Mucosa of descending colon (tissue), 3 donors: ENCODE measurements at regions not wholly inside any gene's neighbourhood (a gene's known extent, or its start where the extent isn't known, plus 50 kb on each side); places are given as distances from the start of the nearest gene placed in this dataset.

ENCODE experiments used
- ATAC-seq: fragments of 200-7000 bp; cut with Tn5 transposase; one replicate; pipeline ENCODE4 v1.9.1; 2020; ENCODE audit warnings: mild to moderate bottlenecking, moderate library complexity
- DNase-seq, 3 donors: peaks; one replicate each; pipeline ENCODE4 v3.0.0-alpha.2; 2020
- H3K36me3 ChIP-seq: fragments of 200-600 bp; one replicate; pipeline ENCODE4 v1.8.0; 2021; ENCODE audit warnings: low read depth, mild to moderate bottlenecking
- H3K4me1 ChIP-seq: fragments of 200-600 bp; one replicate; pipeline ENCODE4 v1.8.0; 2021; ENCODE audit warnings: low read depth, mild to moderate bottlenecking
- H3K4me3 ChIP-seq: fragments of 200-600 bp; one replicate; pipeline ENCODE4 v1.8.0; 2021; ENCODE audit warnings: mild to moderate bottlenecking
- H3K9me3 ChIP-seq: fragments of 200-600 bp; one replicate; pipeline ENCODE4 v1.8.0; 2021; ENCODE audit warnings: mild to moderate bottlenecking
- intact Hi-C, 2 donors: fragments of 100-400 bp; cut with DNase I in 1 of 2; cut with micrococcal nuclease in 1 of 2; formaldehyde crosslinking; loops; one replicate each; pipeline versions ENCODE4 v1.11.0 to v1.11.1; 2022; cut with DNase I, micrococcal nuclease
- TF ChIP-seq, protein P1 (sequence below): fragments of 200-600 bp; IDR thresholded peaks from one replicate; pipeline ENCODE4 v1.8.0; 2022; ENCODE audit warnings: antibody characterized with exemption, mild to moderate bottlenecking
- donor health status: DM: no; HTN: no; CAD: no; lungs with moderate emphysema.
- donor health status: DM: no; HTN: no; CAD: no.
- donor health status: DM: no; HTN: yes; CAD: no.

DNA sequence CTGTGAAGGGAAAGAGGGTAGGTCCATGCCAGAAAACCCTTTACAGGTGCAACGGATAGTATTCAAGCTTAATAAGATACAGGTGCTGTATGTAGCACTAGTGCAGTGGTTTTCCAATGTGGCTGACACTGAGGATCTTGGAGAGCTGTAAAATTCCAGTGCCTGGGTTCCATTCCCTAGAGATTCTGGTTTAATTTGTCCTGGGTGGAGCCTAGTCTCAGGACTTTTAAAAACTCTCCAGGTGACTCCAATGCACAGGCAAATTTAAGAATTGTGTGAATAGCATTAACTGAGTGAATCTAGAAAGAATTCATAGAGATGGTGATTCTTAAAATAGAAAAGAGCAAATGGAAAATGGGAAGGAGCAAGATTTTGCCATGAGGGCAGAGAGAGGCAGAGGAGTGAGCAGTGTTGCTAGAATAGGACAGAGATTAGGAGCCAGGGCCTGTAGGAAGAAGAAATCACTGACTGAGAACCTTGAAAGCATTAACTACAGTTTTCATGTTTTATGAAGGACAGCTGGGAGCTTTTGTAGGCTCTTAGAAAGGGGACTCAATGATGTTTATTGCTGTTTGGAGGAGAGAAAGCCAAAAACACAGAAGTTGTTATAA, 261.8 kb downstream of the DLEU7 start:
- DNase-seq (no peak), ATAC-seq (no peak)
- Histone ChIP-seq H3K36me3 (no peaks in the 10 kb centered on the region), H3K4me3 (no peak overlapping the region), H3K4me1 (no peaks in the 10 kb centered on the region), H3K9me3 (no peaks in the 10 kb centered on the region)
- intact Hi-C loops = no loop called here
- TF ChIP-seq, protein P1, sequence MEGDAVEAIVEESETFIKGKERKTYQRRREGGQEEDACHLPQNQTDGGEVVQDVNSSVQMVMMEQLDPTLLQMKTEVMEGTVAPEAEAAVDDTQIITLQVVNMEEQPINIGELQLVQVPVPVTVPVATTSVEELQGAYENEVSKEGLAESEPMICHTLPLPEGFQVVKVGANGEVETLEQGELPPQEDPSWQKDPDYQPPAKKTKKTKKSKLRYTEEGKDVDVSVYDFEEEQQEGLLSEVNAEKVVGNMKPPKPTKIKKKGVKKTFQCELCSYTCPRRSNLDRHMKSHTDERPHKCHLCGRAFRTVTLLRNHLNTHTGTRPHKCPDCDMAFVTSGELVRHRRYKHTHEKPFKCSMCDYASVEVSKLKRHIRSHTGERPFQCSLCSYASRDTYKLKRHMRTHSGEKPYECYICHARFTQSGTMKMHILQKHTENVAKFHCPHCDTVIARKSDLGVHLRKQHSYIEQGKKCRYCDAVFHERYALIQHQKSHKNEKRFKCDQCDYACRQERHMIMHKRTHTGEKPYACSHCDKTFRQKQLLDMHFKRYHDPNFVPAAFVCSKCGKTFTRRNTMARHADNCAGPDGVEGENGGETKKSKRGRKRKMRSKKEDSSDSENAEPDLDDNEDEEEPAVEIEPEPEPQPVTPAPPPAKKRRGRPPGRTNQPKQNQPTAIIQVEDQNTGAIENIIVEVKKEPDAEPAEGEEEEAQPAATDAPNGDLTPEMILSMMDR = no peak

DNA sequence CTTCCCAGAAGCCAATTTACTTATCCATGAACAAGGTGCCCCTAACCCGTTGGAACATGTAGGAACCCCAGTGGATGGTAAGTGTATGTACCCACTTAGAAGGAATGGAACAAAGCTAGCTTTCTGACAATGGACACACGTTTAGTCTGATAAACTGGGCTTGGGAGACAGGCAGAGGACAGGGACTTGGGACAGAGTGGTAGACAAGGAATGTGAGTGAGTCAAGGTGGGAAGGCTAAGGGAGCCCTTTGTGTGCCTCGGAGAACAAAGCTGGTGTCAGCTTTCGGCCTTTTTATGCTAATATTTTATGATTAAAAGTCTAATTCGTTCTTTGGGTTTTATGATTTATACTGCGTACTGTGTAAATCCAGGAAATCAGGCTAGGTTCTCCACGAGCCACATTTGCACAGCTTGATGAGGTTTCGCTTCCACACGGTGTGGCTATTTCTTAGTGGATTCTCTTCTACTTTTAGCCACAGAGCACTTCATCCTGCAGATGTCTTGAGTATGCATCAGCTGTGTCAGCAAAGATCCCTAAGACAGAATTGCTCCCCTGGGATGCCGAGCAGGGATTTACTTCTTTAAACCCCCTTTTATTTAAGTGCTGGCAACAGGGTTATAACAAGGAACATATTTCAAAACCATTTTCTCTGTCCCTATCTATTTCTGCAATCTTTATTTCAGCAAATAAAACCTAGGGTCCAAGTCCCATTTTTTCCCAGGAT, 258.5 kb downstream of the DLEU7 start:
- Histone ChIP-seq H3K36me3 (no peaks in the 10 kb centered on the region), H3K9me3 (no peaks in the 10 kb centered on the region), H3K4me3 (no peak overlapping the region), H3K4me1 (no peaks in the 10 kb centered on the region)
- DNase-seq (no peak), ATAC-seq (no peak)
- TF ChIP-seq, protein P1 = no peak
- intact Hi-C loops = no loop called here

DNA sequence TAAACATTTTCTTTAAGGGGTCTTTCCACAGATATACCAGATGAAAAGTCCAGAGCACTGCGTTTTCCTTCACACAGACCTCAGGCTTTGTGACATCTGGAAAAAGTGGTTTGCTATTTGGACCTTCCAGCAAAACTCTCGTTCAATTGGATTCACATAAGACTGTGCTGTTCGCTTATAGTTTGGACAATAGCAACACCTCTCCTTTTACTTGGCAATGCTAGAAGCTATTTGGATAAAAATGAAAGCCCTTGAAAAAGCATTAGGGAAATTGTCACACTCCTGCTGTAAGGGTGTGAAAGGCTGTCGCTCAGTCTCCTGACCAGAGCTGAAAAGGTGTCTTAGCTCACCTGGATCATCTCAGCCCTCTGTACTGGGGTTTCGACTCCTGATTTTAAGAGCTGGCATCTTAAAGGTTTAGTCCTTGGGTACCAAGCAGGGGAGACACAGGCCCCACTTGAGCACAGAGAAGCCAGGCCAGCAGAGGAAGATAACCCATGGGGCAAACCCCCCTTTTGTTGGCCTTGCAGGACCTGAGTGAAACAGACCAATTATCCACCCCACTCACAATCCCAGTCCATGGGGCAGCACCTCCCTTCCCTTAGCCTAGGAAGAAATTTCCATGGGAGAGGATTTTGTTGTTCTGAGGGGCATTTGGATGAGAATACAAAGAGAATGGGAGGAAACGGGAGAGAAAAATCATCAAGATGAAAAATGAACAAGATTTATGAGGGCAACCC, 257.6 kb downstream of the DLEU7 start:
- Histone ChIP-seq H3K9me3 (no peaks in the 10 kb centered on the region), H3K36me3 (no peaks in the 10 kb centered on the region), H3K4me3 (no peak overlapping the region), H3K4me1 (no peaks in the 10 kb centered on the region)
- intact Hi-C loops = no loop called here
- TF ChIP-seq, protein P1 = no peak
- DNase-seq = no peak
- no peak for ATAC-seq

DNA sequence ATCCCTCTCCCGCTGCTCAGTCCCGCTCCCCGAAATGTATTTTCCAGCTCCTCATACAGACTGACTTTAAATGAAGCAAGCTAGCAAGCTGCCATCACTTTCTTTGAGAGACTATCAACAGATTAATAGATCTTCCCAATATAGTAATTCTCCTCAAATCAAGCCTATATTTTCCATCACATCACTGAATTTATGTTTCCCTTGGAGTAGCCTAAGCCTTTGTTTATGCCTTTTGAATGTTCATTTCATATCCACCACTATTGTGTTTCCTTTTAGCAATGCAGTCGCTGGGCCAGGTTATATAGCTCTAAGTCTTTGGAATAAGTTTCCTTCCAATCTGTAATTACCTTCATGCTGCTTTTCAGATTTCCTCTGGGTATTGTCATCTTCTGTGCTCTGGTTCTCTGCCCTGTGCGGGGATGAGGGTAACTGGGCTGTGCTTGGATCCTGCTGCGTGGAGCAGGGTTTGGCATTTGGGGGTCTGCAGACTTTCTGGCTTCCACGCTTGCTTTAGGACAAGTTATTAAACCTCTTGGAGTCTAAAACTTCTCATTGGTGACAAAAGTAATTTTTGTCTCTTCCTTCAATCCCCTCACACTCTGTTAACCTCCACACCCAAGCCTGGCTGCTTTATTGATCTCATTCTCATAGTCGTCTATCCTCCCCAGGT, 256.9 kb downstream of the DLEU7 start:
- intact Hi-C loops = no loop called here
- Histone ChIP-seq H3K9me3 (no peaks in the 10 kb centered on the region), H3K36me3 (no peaks in the 10 kb centered on the region), H3K4me3 (no peak overlapping the region), H3K4me1 (no peaks in the 10 kb centered on the region)
- no peak for ATAC-seq
- no peak for DNase-seq
- TF ChIP-seq, protein P1 = no peak

DNA sequence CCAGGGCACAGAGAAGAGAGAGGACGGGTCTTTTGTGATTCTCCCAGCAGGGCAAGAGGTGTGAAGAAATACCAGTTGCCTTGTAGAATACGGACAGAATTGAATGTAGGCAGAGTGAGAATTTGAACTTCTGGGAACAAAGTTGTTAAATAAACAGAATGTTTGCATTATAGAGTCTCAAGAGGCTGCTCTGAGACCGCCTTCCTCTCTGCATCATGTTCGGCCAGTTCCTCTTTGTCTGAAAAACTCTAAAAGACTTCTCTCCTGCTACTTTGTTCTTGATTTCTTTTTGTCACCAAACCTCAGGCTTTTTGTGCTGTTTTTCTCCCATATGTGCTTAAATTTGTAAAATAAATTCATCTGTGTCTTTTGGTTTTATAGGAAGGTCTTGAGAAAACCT, 256.4 kb downstream of the DLEU7 start:
- Histone ChIP-seq H3K4me1 (no peaks in the 10 kb centered on the region), H3K4me3 (no peak overlapping the region), H3K9me3 (no peaks in the 10 kb centered on the region), H3K36me3 (no peaks in the 10 kb centered on the region)
- TF ChIP-seq, protein P1 = no peak
- intact Hi-C loops = no loop called here
- ATAC-seq (no peak), DNase-seq (no peak)
